AG09319 (cell line): ENCODE measurements at regions not wholly inside any gene's neighbourhood (a gene's known extent, or its start where the extent isn't known, plus 50 kb on each side); places are given as distances from the start of the nearest gene placed in this dataset.
A peak's percentile ranks its signal among the peaks of the same experiment; 100 is the strongest.
"Not testable (repeated sequence)": the region's sequence is repeated elsewhere in the genome, so short reads cannot be mapped to it uniquely, and the experiment has no call there.

ENCODE experiments used
- DNase-seq: peaks from one replicate; pipeline ENCODE4 v3.0.0-alpha.2; 2010; ENCODE audit warnings: low read depth; ENCODE audit errors: extremely low read depth
- TF ChIP-seq, protein P1 (sequence below): IDR thresholded peaks from 2 replicates; pipeline ENCODE4 v1.5.1; 2011; ENCODE audit warnings: low read depth, mild to moderate bottlenecking, inconsistent platforms, low read length, moderate library complexity

DNA sequence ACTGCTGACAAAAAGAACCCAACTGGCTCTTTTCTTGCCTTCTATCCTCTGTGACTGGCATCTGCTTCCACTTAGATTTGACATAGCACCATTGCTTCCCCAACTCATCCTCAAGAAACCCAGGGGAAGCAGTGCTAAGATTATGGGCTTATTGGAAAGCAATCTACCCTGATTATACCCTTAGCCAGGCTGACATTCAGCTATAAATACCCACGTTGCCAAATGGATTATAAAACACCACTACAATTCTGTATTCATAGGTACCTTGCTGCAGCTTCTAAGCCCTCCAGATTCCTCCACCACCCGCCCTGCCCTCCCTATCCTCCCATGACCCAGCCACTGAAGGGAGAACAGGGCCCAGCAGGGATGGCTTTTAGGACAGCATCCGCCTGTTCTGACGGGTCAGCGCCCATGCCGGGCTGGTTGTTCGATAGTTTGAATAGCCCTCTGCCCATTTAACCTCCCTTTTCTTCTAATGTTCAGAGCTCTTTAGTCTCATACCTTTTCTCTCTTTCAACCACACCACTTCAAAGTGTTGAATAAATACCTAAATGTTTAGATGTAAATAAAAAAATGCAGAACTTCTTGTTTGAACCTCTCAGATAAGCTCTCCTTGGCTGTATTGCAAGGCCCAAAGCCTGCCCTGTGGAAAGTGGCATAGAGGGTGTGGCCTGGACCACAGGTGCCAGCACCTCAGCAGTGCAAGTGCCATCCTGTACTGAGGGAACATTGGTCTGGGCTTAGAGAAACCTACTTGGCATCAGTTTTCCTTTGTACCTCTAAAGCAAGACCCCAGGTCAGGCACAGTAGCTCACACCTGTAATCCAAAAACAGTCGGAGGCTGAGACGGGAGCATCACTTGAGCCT, 86.6 kb upstream of the RGPD5 start:
- TF ChIP-seq, protein P1, sequence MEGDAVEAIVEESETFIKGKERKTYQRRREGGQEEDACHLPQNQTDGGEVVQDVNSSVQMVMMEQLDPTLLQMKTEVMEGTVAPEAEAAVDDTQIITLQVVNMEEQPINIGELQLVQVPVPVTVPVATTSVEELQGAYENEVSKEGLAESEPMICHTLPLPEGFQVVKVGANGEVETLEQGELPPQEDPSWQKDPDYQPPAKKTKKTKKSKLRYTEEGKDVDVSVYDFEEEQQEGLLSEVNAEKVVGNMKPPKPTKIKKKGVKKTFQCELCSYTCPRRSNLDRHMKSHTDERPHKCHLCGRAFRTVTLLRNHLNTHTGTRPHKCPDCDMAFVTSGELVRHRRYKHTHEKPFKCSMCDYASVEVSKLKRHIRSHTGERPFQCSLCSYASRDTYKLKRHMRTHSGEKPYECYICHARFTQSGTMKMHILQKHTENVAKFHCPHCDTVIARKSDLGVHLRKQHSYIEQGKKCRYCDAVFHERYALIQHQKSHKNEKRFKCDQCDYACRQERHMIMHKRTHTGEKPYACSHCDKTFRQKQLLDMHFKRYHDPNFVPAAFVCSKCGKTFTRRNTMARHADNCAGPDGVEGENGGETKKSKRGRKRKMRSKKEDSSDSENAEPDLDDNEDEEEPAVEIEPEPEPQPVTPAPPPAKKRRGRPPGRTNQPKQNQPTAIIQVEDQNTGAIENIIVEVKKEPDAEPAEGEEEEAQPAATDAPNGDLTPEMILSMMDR: no peak

DNA sequence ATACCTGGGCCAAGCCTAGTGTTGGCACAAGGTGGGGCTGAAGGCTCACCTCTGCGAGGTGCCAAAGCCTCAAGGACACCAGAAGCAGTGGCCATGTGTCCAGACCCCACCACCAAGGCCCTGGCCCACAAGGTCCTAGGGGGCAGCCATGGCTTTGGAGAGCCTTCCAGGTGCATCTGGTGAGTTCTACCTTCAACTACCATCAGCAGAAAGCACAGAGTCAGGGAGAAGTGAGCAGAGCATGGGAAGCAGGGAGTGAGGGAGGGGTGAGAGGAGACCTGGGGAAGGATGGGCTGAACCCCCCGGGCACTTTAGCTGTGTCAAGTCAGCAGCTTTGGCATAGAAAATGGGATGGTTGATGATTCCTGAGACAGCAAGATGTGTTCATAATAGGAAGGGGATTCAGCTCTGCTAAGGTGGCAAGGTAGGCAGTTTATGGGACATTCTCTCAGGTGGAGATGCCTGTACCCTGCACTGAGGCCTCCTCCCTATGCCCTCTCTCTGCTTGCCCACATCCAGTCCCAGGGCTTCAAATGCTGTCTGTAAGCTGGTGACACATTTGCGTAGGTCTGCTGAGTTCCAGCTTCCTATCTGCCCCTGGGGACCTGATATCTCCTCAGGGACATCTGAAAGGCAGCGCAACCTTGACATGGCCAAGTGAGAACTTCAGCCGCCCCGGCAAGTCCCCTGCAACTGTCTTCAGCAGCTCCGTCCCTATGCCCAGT, 83.4 kb upstream of the RGPD5 start:
- DNase-seq: no peak
- TF ChIP-seq, protein P1: no peak

More for the DNA sequence above, 86.6 kb upstream of the RGPD5 start:
- DNase-seq: no peak

DNA sequence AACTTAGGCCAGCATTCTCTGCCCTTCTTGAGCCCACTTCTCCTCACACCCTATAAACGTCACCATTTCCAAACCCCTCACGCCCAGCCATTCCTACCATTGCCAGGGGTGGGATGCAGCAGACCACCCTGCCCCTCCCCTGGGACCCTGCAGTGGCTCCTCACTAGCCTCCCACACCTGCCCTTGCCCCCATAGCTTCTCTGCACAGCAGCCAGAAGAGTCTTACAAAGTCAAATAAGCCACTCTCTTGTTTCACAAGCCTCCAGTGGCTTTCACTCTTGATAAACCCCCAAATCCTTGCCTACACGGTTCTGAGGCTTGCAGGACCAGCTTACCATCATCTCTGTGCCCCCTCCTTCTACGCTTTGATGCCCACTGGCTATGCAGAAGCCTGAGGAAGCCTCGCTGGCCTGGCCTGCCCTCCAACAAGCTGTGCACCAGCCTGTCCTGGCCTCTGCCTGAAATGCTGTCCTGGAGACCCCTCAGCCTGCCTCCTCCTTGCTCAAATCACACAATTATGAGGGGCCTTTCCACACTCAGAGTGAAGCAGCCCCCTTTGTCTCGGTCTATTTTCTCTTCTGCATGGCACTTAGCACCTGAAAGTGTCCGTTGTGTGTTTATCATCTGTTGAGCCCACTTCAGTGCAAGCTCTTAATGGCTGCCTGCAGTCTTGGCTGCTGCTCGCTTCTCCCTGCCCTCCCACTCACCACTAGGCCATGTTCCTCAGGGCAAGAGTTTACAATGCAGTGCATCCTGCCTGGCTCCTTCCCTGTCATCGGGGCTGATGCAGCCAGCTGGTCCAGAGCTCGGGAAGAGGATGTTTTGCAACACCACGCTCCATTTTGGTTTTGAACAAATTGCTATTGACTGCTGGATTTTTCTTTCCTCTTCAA, 82.6 kb upstream of the RGPD5 start:
- no peak for DNase-seq
- TF ChIP-seq, protein P1: no peak

DNA sequence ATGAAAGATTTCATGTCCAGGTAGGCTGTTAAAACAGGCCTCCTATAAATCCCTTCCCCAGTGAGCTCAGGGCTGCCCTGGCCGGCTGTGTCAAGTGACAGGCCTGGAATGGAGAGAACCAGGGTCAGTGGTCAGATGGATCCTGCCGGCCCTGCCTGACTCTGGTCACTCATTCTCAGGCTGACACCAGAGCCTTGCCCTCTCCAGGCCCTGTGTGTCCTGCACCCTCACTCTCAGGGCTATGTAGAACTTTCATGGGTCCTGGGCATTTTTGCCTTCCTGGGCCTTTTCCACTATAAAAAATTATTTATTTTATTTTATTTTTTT, 82.0 kb upstream of the RGPD5 start:
- TF ChIP-seq, protein P1: no peak

DNA sequence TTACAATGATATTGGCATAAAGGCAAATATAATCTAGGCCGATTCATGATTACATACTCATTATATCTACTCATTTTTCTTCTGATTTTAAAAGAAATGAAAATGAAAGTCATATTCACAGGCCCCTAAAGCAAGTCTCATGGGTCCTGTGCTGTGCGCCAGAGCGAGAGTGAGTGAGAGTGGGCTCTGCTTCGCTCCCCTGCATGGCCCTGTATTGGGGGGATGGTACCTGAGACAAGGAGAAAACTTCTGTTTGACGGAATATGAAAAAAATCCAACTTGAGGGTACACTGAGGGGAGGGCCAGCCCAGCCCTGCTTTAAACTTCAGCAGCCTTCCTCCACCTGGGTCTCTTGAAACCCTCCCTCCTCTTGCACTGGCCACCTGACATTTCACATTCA, 81.4 kb upstream of the RGPD5 start:
- TF ChIP-seq, protein P1: no peak
- no peak for DNase-seq

More for the DNA sequence above, 82.0 kb upstream of the RGPD5 start:
- DNase-seq: no peak

DNA sequence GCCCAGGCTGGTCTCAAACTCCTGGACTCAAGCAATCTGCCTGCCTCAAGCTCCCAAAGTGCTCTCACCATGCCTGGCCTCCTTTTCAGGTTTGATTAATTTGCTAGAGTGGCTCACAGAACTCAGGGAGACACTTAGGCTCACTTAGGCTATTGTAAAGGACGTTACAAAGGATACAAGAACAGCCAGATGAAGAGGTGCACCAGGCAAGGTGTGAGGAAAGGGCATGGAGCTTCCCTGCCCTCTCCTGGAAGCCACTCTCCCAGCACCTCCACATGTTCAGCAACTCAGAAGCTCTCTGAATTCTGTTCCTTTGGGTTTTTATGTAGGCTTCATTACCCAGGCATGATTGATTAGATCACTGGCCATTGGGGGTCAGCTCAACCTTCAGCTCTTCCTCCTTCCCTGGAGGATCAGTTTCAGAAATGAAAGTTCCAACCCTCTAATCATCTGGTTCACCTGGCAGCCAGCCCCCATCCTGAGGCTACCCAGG, 78.7 kb upstream of the RGPD5 start:
- TF ChIP-seq, protein P1: peak; percentile 29
- no peak for DNase-seq

DNA sequence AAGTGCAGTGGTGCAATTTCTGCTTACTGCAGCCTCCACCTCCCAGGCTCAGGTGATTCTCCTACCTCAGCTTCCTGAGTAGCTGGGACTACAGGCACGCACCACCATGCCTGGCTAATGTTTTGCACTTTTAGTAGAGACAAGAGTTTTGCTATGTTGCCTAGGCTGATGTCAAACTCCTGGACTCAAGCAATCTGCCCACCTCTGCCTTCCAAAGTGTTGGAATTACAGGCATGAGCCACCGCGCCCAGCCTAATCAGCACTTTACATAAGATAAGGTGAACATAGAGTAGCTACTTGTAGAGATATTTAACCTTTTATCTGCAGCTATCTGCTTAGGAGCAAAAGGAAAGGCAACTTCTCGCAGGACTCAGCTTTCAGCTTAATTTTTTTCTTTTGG, 77.5 kb upstream of the RGPD5 start:
- DNase-seq: not testable (repeated sequence)
